ENCODE measurements at regions not wholly inside any gene's neighbourhood (a gene's known extent, or its start where the extent isn't known, plus 50 kb on each side); places are given as distances from the start of the nearest gene placed in this dataset.

DNA sequence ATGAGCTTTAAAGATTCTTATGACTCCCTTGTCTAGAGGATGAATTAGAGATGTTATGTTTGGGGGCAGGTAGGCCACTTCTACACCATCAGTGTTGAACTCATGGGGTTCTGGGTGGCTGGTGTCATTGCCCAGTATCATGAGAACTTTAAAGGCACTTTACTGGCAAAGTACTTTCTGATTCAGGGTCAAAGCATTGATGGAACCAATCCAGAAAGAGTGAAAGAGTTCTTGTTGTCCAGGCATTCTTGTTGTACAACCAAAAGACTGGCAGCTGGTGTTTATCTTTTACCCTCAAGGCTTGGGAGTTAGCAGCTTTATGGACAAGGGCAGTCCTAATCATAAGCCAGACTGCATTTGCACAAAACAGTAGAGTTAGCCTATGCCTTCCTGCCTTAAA, 673.0 kb downstream of the USP25 start:
- TF ChIP-seq POLR2AphosphoS5 (IDR thresholded peaks at IDR 0.05; ENCODE audit: low read depth, low read length) (no peak), POLR2A (IDR thresholded peaks at IDR 0.05; ENCODE audit: low read depth, low read length) (no peak)

Measured in GM12892 (cell line).